ENCODE measurements at regions not wholly inside any gene's neighbourhood (a gene's known extent, or its start where the extent isn't known, plus 50 kb on each side); places are given as distances from the start of the nearest gene placed in this dataset.

GRCh38 chr13:108127406-108127805, 87.9 kb downstream of the LIG4 start:
- TF ChIP-seq CTCF (IDR thresholded peaks at IDR 0.05) (no peak), POLR2A (IDR thresholded peaks at IDR 0.05) (no peak)
